Epithelial cell of esophagus (primary cell): ENCODE measurements at regions not wholly inside any gene's neighbourhood (a gene's known extent, or its start where the extent isn't known, plus 50 kb on each side); places are given as distances from the start of the nearest gene placed in this dataset.

Source experiments
- DNase-seq: peaks from one replicate; pipeline ENCODE4 v3.0.0; 2010; ENCODE audit warnings: low read depth
- H3K4me3 ChIP-seq: 2 replicates; pipeline ENCODE4 v1.5.1; 2011; ENCODE audit warnings: mild to moderate bottlenecking, low read length, control low read depth
- CTCF ChIP-seq: IDR thresholded peaks from 2 replicates; pipeline ENCODE4 v1.5.1; 2011; ENCODE audit warnings: low read depth, mild to moderate bottlenecking, low read length, control low read depth, inconsistent platforms; ENCODE audit not compliant: insufficient read depth; ENCODE audit errors: missing control alignments

- H3K4me3 ChIP-seq: no peak overlapping the region
- DNase-seq: no peak
- TF ChIP-seq CTCF: no peak
Measured at GRCh38 chr4:111020476-111020875, 397.6 kb upstream of the PITX2 start.

GRCh38 chr4:111020961-111021360 lies 398.1 kb upstream of the PITX2 start:
- H3K4me3 ChIP-seq: no peak overlapping the region
- no peak for DNase-seq
- no peak for TF ChIP-seq CTCF

DNA sequence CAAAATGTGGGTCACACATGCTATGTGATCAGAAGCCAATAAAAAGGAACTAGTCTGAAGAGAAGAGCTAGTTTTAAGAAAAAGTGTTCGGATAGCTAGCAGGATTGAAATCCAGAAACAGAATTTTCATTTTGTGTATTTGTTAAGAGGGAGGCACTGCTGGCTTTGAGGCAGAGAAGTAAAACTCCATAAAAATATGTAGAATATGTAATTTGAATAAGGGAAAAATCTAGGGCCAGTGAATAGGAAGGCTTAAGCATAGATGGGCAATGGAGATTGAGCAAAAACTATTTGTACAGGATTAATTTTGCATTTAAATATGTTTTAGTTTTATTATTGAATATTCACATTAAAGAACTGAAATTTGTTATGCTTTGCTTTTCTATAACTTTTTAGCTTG lies 399.9 kb upstream of the PITX2 start:
- DNase-seq: no peak
- TF ChIP-seq CTCF: no peak
- no peak overlapping the region for H3K4me3 ChIP-seq

DNA sequence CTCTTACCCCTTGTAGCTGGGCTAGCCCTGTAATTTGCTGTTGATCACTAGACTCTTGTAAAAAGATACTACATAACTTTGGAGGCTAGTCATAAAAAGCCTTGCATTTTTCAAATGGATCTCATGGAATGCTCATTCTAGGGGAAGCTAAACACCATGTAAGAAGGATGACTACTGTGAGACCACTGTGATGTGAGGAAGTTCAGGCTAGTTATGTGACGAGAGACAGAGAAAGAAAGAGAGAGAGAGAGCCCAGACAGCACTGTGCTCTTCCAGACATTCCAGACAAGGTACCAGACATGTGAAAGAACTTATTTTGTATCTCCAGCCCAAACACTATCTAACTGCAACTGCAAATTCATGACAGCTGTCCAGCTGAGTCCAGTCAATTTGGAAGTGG lies 404.6 kb upstream of the PITX2 start:
- H3K4me3 ChIP-seq: no peak overlapping the region
- no peak for DNase-seq
- no peak for TF ChIP-seq CTCF

GRCh38 chr4:111028795-111029194 lies 405.9 kb upstream of the PITX2 start:
- TF ChIP-seq CTCF: no peak
- no peak for DNase-seq
- H3K4me3 ChIP-seq: no peak overlapping the region

DNA sequence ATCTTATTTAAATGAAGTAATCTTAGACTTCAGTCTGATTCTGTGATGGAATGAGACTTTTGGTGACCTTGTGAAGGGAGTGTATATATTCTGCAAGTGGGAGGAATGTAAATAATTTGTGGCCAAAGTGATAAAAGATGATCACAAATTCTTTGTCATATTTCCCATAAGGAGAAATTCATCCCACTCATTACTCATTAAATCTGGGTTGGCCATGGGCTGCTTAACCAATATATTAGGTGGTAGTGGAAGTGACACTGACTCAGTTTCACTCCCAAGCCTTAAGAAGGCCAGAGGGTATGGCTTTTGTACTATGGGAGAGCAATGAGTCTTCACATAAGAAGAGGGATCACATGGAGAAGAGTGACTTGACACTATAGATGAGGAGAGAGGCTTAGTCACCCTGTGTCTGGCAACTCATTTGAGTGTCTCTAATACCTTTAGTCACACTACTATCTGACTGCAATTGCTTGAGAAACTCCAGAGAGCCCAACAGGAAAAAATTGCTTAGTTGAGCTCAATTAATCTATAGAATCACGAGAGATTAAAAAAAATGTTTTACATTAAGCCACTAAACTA lies 408.2 kb upstream of the PITX2 start:
- DNase-seq: peak; percentile 56
- no peak for TF ChIP-seq CTCF
- no peak overlapping the region for H3K4me3 ChIP-seq

DNA sequence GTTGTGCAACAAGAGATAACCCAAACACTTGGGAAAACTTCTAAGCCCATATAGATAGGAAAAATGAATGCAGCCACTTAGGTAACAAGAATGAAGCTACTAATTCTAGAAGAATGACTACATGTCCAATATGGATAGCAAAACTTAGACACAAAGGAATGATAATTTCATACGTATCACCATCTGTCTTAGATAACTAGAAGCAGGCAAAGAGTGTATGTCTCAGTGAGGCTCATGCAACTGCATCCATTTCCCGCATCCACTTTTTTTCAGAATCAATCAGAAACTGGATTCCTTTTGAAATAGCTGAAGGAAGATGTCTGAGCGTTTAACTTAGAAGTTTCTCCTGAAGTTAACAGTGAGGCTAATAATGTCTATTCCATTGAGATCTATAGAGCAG lies 408.7 kb upstream of the PITX2 start:
- DNase-seq: no peak
- no peak for TF ChIP-seq CTCF
- H3K4me3 ChIP-seq: no peak overlapping the region
